CD4-positive, CD25-positive, alpha-beta regulatory T cell (primary cell): ENCODE measurements at regions not wholly inside any gene's neighbourhood (a gene's known extent, or its start where the extent isn't known, plus 50 kb on each side); places are given as distances from the start of the nearest gene placed in this dataset.

ENCODE experiments used
- ATAC-seq, 2 donors: fragments of 150-1000 bp; cut with Tn5 transposase; one replicate each; pipeline ENCODE4 v1.10.0; 2021; ENCODE audit warnings: low read depth in 2 of 2, moderate number of reproducible peaks in 2 of 2, moderate library complexity in 1 of 2
- DNase-seq, 3 donors: peaks; one replicate each; pipeline versions ENCODE4 v3.0.0 to v3.0.0-alpha.2; 2012 to 2022; ENCODE audit warnings: mixed read lengths in 1 of 3
- H3K27ac ChIP-seq: one replicate; pipeline ENCODE4 v1.7.0; 2013; ENCODE audit warnings: mild to moderate bottlenecking, low read length; ENCODE audit not compliant: insufficient read depth, poor library complexity, severe bottlenecking
- H3K27me3 ChIP-seq: one replicate; pipeline ENCODE4 v1.7.0; 2013; ENCODE audit warnings: low read length; ENCODE audit not compliant: control insufficient read depth, insufficient read depth
- H3K36me3 ChIP-seq: one replicate; pipeline ENCODE4 v1.7.0; 2013; ENCODE audit warnings: mild to moderate bottlenecking, low read length, moderate library complexity; ENCODE audit not compliant: control insufficient read depth, insufficient read depth
- H3K4me1 ChIP-seq: 2 replicates; pipeline ENCODE4 v1.7.0; 2013; ENCODE audit warnings: mild to moderate bottlenecking, low read length; ENCODE audit not compliant: insufficient read depth, control insufficient read depth, poor library complexity, severe bottlenecking
- H3K4me3 ChIP-seq: one replicate; pipeline ENCODE4 v1.7.0; 2013; ENCODE audit warnings: low read depth, mild to moderate bottlenecking, low read length, moderate library complexity
- H3K9me3 ChIP-seq, 2 experiments: 1 replicate in 1 of 2; 2 replicates in 1 of 2; pipeline ENCODE4 v1.7.0; 2013; ENCODE audit warnings: low read length in 2 of 2, mild to moderate bottlenecking in 1 of 2, moderate library complexity in 1 of 2; ENCODE audit not compliant: control insufficient read depth in 2 of 2
- H3K27ac Mint-ChIP-seq, 3 donors: one replicate each; pipeline ENCODE4 v1.8.0; 2020 to 2022; ENCODE audit warnings: mild to moderate bottlenecking in 3 of 3, mixed read lengths in 3 of 3, moderate library complexity in 2 of 3
- H3K27me3 Mint-ChIP-seq: one replicate; pipeline ENCODE4 v1.8.0; 2022; ENCODE audit warnings: mild to moderate bottlenecking, mixed read lengths
- H3K36me3 Mint-ChIP-seq: one replicate; pipeline ENCODE4 v1.8.0; 2020; ENCODE audit warnings: mixed read lengths
- H3K4me1 Mint-ChIP-seq, 4 donors: one replicate each; pipeline ENCODE4 v1.8.0; 2020 to 2022; ENCODE audit warnings: mixed read lengths in 4 of 4, mild to moderate bottlenecking in 1 of 4
- H3K4me3 Mint-ChIP-seq, 4 donors: one replicate each; pipeline ENCODE4 v1.8.0; 2020 to 2022; ENCODE audit warnings: mild to moderate bottlenecking in 4 of 4, mixed read lengths in 4 of 4, moderate library complexity in 3 of 4
- H3K9me3 Mint-ChIP-seq, 7 donors: one replicate each; pipeline ENCODE4 v1.8.0; 2020 to 2022; ENCODE audit warnings: mixed read lengths in 7 of 7, mild to moderate bottlenecking in 3 of 7, moderate library complexity in 2 of 7

GRCh38 chr3:30984855-30985749 lies 90.6 kb upstream of the GADL1 start:
- no peak for ATAC-seq
- Histone ChIP-seq H3K4me1 (no peaks in the 10 kb centered on the region), H3K9me3 (no peaks in the 10 kb centered on the region), H3K4me3 (no peak overlapping the region), H3K27ac (no peak overlapping the region), H3K27me3 (no peaks in the 10 kb centered on the region), H3K36me3 (no peaks in the 10 kb centered on the region)
- Mint-ChIP-seq H3K4me1 (peaks cover 0 to 3% (median 0%) of the 10 kb centered on the region in 4 donors), H3K4me3 (no peak overlapping the region), H3K27me3 (peaks cover 13% of the 10 kb centered on the region), H3K27ac (no peak overlapping the region), H3K9me3 (no peaks in the 10 kb centered on the region), H3K36me3 (no peaks in the 10 kb centered on the region)
- DNase-seq = no peak

- no peak overlapping the region for H3K4me3 Mint-ChIP-seq
- ATAC-seq = no peak
- H3K9me3 Mint-ChIP-seq = no peaks in the 10 kb centered on the region
- H3K4me1 Mint-ChIP-seq = peaks cover 0 to 3% (median 0%) of the 10 kb centered on the region in 4 donors
- no peaks in the 10 kb centered on the region for H3K36me3 Mint-ChIP-seq
- no peaks in the 10 kb centered on the region for H3K27me3 ChIP-seq
- no peaks in the 10 kb centered on the region for H3K9me3 ChIP-seq
- H3K4me1 ChIP-seq = no peaks in the 10 kb centered on the region
- H3K4me3 ChIP-seq = no peak overlapping the region
- no peak overlapping the region for H3K27ac ChIP-seq
- DNase-seq = no peak
- no peak overlapping the region for H3K27ac Mint-ChIP-seq
- peaks cover 13% of the 10 kb centered on the region for H3K27me3 Mint-ChIP-seq
- H3K36me3 ChIP-seq = no peaks in the 10 kb centered on the region
Observed at GRCh38 chr3:30986551-30986950, 92.1 kb upstream of the GADL1 start.

GRCh38 chr3:30988769-30989168 lies 94.3 kb upstream of the GADL1 start:
- DNase-seq (no peak), ATAC-seq (no peak)
- H3K4me3 ChIP-seq = no peak overlapping the region
- H3K27ac ChIP-seq = no peak overlapping the region
- Mint-ChIP-seq H3K4me3 (no peak overlapping the region), H3K36me3 (no peaks in the 10 kb centered on the region), H3K27ac (no peak overlapping the region), H3K9me3 (no peaks in the 10 kb centered on the region), H3K4me1 (no peaks in the 10 kb centered on the region), H3K27me3 (peaks cover 6% of the 10 kb centered on the region)
- no peaks in the 10 kb centered on the region for H3K4me1 ChIP-seq
- no peaks in the 10 kb centered on the region for H3K36me3 ChIP-seq
- no peaks in the 10 kb centered on the region for H3K27me3 ChIP-seq
- H3K9me3 ChIP-seq = no peaks in the 10 kb centered on the region

- no peak overlapping the region for H3K4me3 Mint-ChIP-seq
- Histone ChIP-seq H3K9me3 (peaks cover 0 to 2% of the 10 kb centered on the region in 2 experiments), H3K4me1 (no peaks in the 10 kb centered on the region), H3K27me3 (no peaks in the 10 kb centered on the region), H3K4me3 (no peak overlapping the region), H3K27ac (no peak overlapping the region), H3K36me3 (no peaks in the 10 kb centered on the region)
- ATAC-seq = no peak
- H3K27me3 Mint-ChIP-seq = peaks cover 4% of the 10 kb centered on the region
- no peak overlapping the region for H3K27ac Mint-ChIP-seq
- no peaks in the 10 kb centered on the region for H3K36me3 Mint-ChIP-seq
- no peaks in the 10 kb centered on the region for H3K4me1 Mint-ChIP-seq
- peaks cover 0 to 2% (median 0%) of the 10 kb centered on the region in 7 donors for H3K9me3 Mint-ChIP-seq
- no peak for DNase-seq
Observed at GRCh38 chr3:30989276-30990030, 95.0 kb upstream of the GADL1 start.

GRCh38 chr3:30996467-30996866 lies 102.0 kb upstream of the GADL1 start:
- Histone ChIP-seq H3K27me3 (no peaks in the 10 kb centered on the region), H3K9me3 (peaks cover 0 to 2% of the 10 kb centered on the region in 2 experiments), H3K4me3 (no peak overlapping the region), H3K36me3 (no peaks in the 10 kb centered on the region), H3K4me1 (no peaks in the 10 kb centered on the region), H3K27ac (no peak overlapping the region)
- Mint-ChIP-seq H3K27ac (no peak overlapping the region), H3K36me3 (no peaks in the 10 kb centered on the region), H3K4me3 (no peak overlapping the region), H3K4me1 (no peaks in the 10 kb centered on the region), H3K27me3 (no peaks in the 10 kb centered on the region), H3K9me3 (peaks cover 0 to 6% (median 2%) of the 10 kb centered on the region in 7 donors)
- ATAC-seq (no peak), DNase-seq (no peak)

GRCh38 chr3:31002730-31003129 lies 108.3 kb upstream of the GADL1 start:
- no peaks in the 10 kb centered on the region for H3K36me3 ChIP-seq
- H3K9me3 ChIP-seq = no peaks in the 10 kb centered on the region
- ATAC-seq = no peak
- H3K4me3 ChIP-seq = no peak overlapping the region
- no peak overlapping the region for H3K27ac ChIP-seq
- no peak overlapping the region for H3K4me3 Mint-ChIP-seq
- peaks cover 0 to 5% (median 0%) of the 10 kb centered on the region in 7 donors for H3K9me3 Mint-ChIP-seq
- no peaks in the 10 kb centered on the region for H3K27me3 Mint-ChIP-seq
- H3K36me3 Mint-ChIP-seq = no peaks in the 10 kb centered on the region
- H3K27ac Mint-ChIP-seq = no peak overlapping the region
- H3K4me1 ChIP-seq = no peaks in the 10 kb centered on the region
- DNase-seq = no peak
- H3K27me3 ChIP-seq = no peaks in the 10 kb centered on the region
- no peaks in the 10 kb centered on the region for H3K4me1 Mint-ChIP-seq

GRCh38 chr3:31004025-31004678 lies 109.7 kb upstream of the GADL1 start:
- Histone ChIP-seq H3K4me3 (no peak overlapping the region), H3K36me3 (no peaks in the 10 kb centered on the region), H3K4me1 (no peaks in the 10 kb centered on the region), H3K27ac (no peak overlapping the region), H3K27me3 (no peaks in the 10 kb centered on the region), H3K9me3 (no peaks in the 10 kb centered on the region)
- H3K27ac Mint-ChIP-seq = no peak overlapping the region
- H3K9me3 Mint-ChIP-seq = peaks cover 0 to 4% (median 0%) of the 10 kb centered on the region in 7 donors
- no peaks in the 10 kb centered on the region for H3K4me1 Mint-ChIP-seq
- DNase-seq (no peak), ATAC-seq (no peak)
- H3K27me3 Mint-ChIP-seq = no peaks in the 10 kb centered on the region
- H3K4me3 Mint-ChIP-seq = no peak overlapping the region
- H3K36me3 Mint-ChIP-seq = no peaks in the 10 kb centered on the region
